HG03175 (cell line): ENCODE measurements at regions not wholly inside any gene's neighbourhood (a gene's known extent, or its start where the extent isn't known, plus 50 kb on each side); places are given as distances from the start of the nearest gene placed in this dataset.
"Not testable (repeated sequence)": the region's sequence is repeated elsewhere in the genome, so short reads cannot be mapped to it uniquely, and the experiment has no call there.

Experiments used
- ATAC-seq: cut with Tn5 transposase; IDR thresholded peaks from one replicate; pipeline ENCODE4 v1.9.1; 2021; ENCODE audit warnings: mild to moderate bottlenecking, moderate library complexity; ENCODE audit not compliant: unreplicated experiment

- no peak for ATAC-seq
Observed at GRCh38 chr3:20516311-20516710, 330.3 kb upstream of the SGO1 start.

- no peak for ATAC-seq
Observed at GRCh38 chr3:20515834-20516233, 329.8 kb upstream of the SGO1 start.

- ATAC-seq, result peak; percentile 86
Observed at GRCh38 chr3:20511863-20512505, 326.0 kb upstream of the SGO1 start.

- ATAC-seq, result no peak
Observed at GRCh38 chr3:20510396-20510795, 324.4 kb upstream of the SGO1 start.

GRCh38 chr3:20503394-20504082 is 317.5 kb upstream of the SGO1 start:
- ATAC-seq, result no peak

GRCh38 chr3:20490996-20491395 is 305.0 kb upstream of the SGO1 start:
- ATAC-seq, result no peak

- no peak for ATAC-seq
Observed at GRCh38 chr3:20488151-20488550, 302.1 kb upstream of the SGO1 start.

- no peak for ATAC-seq
Observed at GRCh38 chr3:20484126-20484525, 298.1 kb upstream of the SGO1 start.

- ATAC-seq, result no peak
Observed at GRCh38 chr3:20482350-20482749, 296.3 kb upstream of the SGO1 start.

GRCh38 chr3:20480786-20481365 is 294.9 kb upstream of the SGO1 start:
- ATAC-seq, result no peak

GRCh38 chr3:20478436-20478835 is 292.4 kb upstream of the SGO1 start:
- no peak for ATAC-seq

- not testable (repeated sequence) for ATAC-seq
Observed at GRCh38 chr3:20464237-20464636, 278.2 kb upstream of the SGO1 start.

GRCh38 chr3:20462723-20463122 is 276.7 kb upstream of the SGO1 start:
- no peak for ATAC-seq

- ATAC-seq, result no peak
Observed at GRCh38 chr3:20462226-20462625, 276.2 kb upstream of the SGO1 start.

- no peak for ATAC-seq
Observed at GRCh38 chr3:20458994-20459716, 273.1 kb upstream of the SGO1 start.

GRCh38 chr3:20456511-20456910 is 270.5 kb upstream of the SGO1 start:
- ATAC-seq, result no peak

- ATAC-seq, result no peak
Observed at GRCh38 chr3:20451170-20451569, 265.2 kb upstream of the SGO1 start.

GRCh38 chr3:20450611-20451010 is 264.6 kb upstream of the SGO1 start:
- no peak for ATAC-seq

GRCh38 chr3:20442846-20443245 is 256.8 kb upstream of the SGO1 start:
- no peak for ATAC-seq

GRCh38 chr3:20427268-20427667 is 241.3 kb upstream of the SGO1 start:
- ATAC-seq, result not testable (repeated sequence)

- ATAC-seq, result no peak
Observed at GRCh38 chr3:20425138-20425537, 239.1 kb upstream of the SGO1 start.

GRCh38 chr3:20424086-20424485 is 238.1 kb upstream of the SGO1 start:
- no peak for ATAC-seq
